K562 (cell line): ENCODE measurements at regions not wholly inside any gene's neighbourhood (a gene's known extent, or its start where the extent isn't known, plus 50 kb on each side); places are given as distances from the start of the nearest gene placed in this dataset.

Source experiments
- FUS ChIP-seq: fragments of 200-400 bp; formaldehyde crosslinking; optimal IDR thresholded peaks from 2 replicates; pipeline ENCODE3; 2017; ENCODE audit warnings: low read depth, low read length
- JUNB ChIP-seq: fragments of 450-650 bp; formaldehyde crosslinking; conservative IDR thresholded peaks from 2 replicates; pipeline ENCODE4 v1.4.0; 2020; ENCODE audit warnings: mild to moderate bottlenecking
- PHTF2 ChIP-seq: fragments of 250-450 bp; sonication (Bioruptor Pico); IDR thresholded peaks from 2 replicates; pipeline ENCODE4 v1.5.0; 2021; ENCODE audit warnings: mild to moderate bottlenecking
- RHOXF2B ChIP-seq: fragments of 250-450 bp; sonication (Bioruptor Pico); conservative IDR thresholded peaks from 2 replicates; pipeline ENCODE4 v1.5.1; 2021
- TCF7 ChIP-seq: sonication (generic); IDR thresholded peaks from 2 replicates; pipeline ENCODE4 v1.6.1; 2016; ENCODE audit warnings: antibody characterized with exemption, borderline replicate concordance
- TEAD4 ChIP-seq, 2 experiments: sonication (generic) in 1 of 2; formaldehyde crosslinking in 1 of 2; IDR thresholded peaks; 2 replicates each; pipeline versions ENCODE4 v1.6.1 to v1.8.0; 2012 to 2022; ENCODE audit warnings: borderline replicate concordance in 1 of 2, inconsistent platforms in 1 of 2, low read length in 1 of 2, mild to moderate bottlenecking in 1 of 2, missing genetic modification reagents in 1 of 2
- TF ChIP-seq, protein P1 (sequence below): fragments of 450-650 bp; IDR thresholded peaks from 2 replicates; pipeline ENCODE4 v1.6.1; 2016; ENCODE audit warnings: low read depth
- TF ChIP-seq, protein P2 (sequence below): sonication (generic); formaldehyde crosslinking; IDR thresholded peaks from 2 replicates; pipeline ENCODE4 v1.8.1; 2022; ENCODE audit warnings: missing genetic modification reagents

DNA sequence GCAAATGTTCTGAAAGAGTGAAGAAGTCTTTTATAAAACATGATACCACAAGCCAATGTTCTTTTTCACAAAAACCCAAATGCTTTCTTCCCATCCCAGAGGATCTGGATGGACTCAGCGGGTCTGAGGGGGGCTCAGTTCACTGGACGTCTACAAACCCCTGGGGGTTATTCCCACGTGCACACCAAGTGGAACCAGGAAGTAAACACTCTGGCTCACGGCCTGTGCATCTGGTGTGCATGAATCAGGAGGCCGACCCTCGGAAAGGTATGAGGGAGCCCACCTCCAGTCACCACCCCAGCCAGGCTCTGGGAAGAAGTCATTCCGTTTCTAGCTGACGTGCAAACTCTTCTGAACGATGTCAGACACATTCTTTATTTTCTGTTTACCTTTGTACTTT lies 252.2 kb downstream of the DLL1 start (continued):
- TF ChIP-seq, protein P1, sequence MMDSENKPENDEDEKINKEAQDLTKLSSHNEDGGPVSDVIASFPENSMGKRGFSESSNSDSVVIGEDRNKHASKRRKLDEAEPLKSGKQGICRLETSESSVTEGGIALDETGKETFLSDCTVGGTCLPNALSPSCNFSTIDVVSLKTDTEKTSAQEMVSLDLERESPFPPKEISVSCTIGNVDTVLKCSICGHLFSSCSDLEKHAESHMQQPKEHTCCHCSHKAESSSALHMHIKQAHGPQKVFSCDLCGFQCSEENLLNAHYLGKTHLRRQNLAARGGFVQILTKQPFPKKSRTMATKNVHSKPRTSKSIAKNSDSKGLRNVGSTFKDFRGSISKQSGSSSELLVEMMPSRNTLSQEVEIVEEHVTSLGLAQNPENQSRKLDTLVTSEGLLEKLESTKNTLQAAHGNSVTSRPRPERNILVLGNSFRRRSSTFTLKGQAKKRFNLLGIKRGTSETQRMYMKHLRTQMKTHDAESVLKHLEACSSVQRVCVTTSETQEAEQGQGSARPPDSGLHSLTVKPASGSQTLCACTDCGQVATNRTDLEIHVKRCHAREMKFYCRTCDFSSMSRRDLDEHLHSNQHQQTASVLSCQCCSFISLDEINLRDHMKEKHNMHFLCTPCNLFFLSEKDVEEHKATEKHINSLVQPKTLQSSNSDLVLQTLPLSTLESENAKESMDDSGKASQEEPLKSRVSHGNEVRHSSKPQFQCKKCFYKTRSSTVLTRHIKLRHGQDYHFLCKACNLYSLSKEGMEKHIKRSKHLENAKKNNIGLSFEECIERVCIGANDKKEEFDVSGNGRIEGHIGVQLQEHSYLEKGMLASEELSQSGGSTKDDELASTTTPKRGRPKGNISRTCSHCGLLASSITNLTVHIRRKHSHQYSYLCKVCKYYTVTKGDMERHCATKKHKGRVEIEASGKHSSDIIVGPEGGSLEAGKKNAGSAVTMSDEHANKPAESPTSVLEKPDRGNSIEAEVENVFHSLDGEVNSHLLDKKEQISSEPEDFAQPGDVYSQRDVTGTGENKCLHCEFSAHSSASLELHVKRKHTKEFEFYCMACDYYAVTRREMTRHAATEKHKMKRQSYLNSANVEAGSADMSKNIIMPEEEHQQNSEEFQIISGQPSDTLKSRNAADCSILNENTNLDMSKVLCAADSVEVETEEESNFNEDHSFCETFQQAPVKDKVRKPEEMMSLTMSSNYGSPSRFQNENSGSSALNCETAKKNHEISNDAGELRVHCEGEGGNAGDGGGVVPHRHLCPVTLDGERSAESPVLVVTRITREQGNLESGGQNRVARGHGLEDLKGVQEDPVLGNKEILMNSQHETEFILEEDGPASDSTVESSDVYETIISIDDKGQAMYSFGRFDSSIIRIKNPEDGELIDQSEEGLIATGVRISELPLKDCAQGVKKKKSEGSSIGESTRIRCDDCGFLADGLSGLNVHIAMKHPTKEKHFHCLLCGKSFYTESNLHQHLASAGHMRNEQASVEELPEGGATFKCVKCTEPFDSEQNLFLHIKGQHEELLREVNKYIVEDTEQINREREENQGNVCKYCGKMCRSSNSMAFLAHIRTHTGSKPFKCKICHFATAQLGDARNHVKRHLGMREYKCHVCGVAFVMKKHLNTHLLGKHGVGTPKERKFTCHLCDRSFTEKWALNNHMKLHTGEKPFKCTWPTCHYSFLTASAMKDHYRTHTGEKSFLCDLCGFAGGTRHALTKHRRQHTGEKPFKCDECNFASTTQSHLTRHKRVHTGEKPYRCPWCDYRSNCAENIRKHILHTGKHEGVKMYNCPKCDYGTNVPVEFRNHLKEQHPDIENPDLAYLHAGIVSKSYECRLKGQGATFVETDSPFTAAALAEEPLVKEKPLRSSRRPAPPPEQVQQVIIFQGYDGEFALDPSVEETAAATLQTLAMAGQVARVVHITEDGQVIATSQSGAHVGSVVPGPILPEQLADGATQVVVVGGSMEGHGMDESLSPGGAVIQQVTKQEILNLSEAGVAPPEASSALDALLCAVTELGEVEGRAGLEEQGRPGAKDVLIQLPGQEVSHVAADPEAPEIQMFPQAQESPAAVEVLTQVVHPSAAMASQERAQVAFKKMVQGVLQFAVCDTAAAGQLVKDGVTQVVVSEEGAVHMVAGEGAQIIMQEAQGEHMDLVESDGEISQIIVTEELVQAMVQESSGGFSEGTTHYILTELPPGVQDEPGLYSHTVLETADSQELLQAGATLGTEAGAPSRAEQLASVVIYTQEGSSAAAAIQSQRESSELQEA, result no peak
- TF ChIP-seq TCF7 (no peak), FUS (no peak), PHTF2 (no peak), TEAD4 (IDR thresholded peaks at IDR 0.05; ENCODE audit: low read length) (no peak), TEAD4 (CRISPR knock-in tag; IDR thresholded peaks at IDR 0.05; ENCODE audit: borderline replicate concordance) (no peak), JUNB (CRISPR knock-in tag) (no peak), RHOXF2B (no peak)
- TF ChIP-seq, protein P2, sequence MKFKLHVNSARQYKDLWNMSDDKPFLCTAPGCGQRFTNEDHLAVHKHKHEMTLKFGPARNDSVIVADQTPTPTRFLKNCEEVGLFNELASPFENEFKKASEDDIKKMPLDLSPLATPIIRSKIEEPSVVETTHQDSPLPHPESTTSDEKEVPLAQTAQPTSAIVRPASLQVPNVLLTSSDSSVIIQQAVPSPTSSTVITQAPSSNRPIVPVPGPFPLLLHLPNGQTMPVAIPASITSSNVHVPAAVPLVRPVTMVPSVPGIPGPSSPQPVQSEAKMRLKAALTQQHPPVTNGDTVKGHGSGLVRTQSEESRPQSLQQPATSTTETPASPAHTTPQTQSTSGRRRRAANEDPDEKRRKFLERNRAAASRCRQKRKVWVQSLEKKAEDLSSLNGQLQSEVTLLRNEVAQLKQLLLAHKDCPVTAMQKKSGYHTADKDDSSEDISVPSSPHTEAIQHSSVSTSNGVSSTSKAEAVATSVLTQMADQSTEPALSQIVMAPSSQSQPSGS (CRISPR knock-in tag), result no peak
